ENCODE measurements at regions not wholly inside any gene's neighbourhood (a gene's known extent, or its start where the extent isn't known, plus 50 kb on each side); places are given as distances from the start of the nearest gene placed in this dataset.
"Not testable (repeated sequence)": the region's sequence is repeated elsewhere in the genome, so short reads cannot be mapped to it uniquely, and the experiment has no call there.

DNA sequence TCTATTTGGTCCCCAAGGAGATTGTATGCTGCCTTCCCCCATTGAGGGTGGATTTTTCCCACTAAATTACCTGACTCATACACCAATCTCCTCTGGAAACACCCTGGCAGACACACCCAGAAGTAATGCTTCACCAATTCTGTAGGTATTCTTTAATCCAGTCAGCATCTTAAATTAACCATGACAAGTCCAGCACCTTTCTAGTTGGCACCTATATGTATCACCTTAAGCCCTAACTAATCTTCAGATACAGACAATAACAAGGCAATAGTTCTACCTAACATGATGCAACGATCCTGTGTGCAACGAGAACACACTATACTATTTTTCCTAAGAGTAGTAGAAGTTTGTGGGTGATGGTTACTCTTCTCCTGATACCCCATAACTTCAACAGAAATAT, 473.3 kb upstream of the NPAP1 start:
- not testable (repeated sequence) for ATAC-seq

DNA sequence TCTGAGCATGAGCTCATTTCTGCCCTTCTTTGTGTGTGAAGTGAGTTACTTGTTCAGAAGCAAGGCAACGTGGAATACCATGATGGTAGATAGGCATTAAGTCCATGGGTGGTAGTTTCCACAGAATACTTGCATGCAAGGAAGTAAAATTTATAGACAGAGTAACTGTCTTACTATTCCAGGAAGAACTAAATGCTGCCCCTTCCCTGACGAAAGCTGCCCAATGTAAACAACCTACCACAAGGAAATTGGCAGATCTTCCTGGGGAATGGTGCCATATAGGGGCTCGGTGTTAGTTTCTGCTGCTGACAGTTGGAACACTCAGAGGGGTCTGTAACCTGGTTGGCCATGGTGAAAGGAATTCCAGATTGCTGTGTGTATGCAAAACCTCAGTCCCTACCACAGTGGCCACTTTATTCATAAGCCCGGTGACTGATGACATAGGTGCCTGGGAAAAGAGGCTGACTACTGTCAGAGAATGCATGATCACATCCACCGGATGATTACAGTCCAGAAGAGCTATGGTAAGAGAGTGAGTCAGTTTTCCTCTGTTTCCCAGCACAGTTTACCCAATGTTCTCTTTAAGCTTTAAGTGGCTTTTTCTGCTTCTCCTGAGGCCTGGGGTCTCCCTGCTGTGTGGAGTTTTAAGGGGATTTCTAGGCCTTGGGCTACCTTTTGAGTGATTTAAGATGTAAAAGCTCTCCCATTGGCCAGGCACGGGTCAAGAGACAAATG, 463.7 kb upstream of the NPAP1 start:
- not testable (repeated sequence) for ATAC-seq

DNA sequence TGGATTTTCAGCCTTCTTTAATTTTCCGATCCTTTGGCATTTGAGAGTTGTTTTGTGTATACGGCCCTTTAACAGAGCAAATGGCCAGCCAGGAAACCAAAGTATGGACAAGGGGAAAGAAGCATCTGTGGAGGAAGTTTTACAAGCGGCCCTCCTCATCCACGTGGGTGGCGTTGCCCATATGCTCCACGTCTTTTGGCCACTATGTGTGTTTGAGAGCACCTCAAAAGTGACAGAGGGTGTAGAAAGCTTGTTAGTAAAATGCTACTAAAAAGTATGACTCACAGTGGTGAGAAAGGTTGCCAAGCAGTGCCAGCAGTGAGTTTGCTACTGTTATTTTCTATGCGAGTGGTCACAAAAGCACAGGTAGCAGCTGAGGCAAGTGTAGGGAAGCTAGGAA, 451.8 kb upstream of the NPAP1 start:
- no peak for ATAC-seq

DNA sequence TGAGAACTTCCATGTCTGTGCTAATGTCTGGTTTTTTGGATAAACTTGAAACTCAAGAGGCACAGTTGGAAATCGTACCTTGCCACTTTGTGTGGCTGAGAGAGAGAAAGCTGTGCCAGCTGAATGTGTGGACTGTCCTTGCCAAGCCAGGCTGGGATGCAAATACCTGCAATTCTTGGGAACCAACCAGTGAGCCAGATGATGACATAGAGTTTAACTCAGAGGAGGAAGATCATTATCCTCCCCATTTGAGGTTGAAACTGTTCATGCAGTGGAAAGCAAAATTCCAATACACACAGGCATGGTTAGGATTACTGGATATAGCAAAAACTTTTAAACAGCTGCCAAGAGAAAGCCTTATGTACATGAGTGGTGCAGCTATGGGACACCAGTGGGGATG, 451.4 kb upstream of the NPAP1 start:
- ATAC-seq = no peak

DNA sequence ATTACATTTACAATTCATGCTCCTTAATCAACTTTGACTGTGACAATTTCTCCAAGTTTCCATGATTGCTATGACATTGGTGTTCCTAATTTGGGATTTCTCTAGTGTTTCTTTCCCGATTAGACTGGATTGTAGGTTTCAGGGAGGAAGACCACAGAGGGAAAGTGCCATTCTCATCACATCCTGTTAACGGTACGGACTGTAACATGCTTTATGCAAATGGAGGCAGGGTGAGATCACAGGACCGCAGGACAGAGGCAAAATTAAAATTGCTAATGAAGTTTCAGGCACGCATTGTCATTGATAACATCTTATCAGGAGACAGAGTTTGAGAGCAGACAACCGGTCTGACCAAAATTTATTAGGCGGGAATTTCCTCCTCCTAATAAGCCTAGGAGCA, 446.7 kb upstream of the NPAP1 start:
- ATAC-seq = not testable (repeated sequence)

DNA sequence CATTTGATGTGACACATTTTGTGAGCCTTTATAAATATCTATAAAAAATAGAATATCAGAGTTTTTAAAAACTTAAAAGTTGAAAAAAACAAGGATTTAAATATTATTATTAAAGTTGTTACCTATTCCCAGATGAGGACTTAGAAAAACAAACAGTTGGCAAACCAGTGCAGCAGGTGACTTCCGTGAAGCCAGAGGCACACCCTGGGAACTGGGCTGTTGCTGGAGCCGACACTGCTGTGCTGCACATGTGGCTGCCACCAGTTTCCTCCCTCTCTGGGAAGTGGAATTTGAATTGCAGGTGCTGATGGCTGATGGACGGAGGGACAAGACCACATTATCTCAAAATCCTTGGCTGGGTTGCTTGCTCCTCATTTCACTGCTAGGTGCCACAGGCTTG, 442.4 kb upstream of the NPAP1 start:
- not testable (repeated sequence) for ATAC-seq

DNA sequence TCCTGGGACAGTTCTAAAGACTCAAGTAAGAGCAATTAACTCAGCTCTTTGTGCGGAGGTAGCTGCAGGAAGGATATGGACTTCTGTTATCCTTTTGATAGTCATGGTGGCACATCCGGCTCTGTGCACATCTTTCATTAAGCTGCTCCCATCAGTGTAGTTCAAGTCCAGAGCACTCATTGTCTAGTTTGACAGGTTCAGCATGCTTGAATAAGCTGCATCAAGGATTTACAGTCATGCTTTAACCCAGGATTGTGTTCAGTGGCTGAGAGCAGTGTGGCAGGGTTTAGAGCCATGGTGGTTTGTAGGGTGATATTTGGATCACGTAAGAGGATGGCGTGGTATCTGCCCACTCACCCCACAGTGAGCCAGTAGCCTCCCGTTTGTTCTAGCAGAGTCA, 435.0 kb upstream of the NPAP1 start:
- ATAC-seq = not testable (repeated sequence)

DNA sequence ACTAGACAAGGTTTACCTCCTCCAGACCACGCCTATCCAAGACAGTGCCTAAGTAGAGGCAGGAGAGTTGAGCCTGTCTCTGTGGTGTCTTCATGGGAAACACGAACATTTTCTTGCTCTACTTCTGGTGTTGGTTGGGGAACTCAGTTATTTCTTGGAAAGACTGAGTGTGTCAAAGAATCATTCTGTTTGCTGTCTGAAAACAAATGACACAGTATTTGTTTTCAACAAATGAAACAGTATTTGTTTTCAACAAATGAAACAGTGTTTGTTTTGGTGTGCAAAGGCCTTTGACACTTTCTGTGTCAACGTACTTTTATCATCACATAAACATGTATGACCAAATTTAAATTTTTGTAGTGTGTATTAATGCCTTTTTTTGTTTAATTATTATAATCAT, 416.5 kb upstream of the NPAP1 start:
- not testable (repeated sequence) for ATAC-seq

DNA sequence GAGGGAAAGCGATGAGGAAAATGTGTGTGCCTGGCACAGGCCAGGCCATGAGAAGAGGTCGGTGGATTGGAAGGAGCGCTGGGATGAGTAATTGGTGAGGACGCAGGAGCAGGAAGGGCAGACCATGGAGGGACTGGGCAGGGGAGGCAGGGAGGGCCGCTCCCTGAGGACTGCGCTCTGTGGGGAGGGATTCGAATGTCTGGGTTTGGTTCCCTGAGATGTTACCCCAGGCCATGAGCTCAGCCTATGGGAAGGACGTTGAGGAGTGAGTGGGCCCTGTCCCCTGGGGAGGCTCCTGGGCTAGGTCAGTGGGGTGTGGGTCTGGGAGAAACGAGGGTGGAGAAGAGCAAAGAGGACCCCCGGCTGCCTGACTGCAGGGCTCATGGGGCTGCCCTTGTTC, 415.2 kb upstream of the NPAP1 start:
- ATAC-seq = not testable (repeated sequence)

DNA sequence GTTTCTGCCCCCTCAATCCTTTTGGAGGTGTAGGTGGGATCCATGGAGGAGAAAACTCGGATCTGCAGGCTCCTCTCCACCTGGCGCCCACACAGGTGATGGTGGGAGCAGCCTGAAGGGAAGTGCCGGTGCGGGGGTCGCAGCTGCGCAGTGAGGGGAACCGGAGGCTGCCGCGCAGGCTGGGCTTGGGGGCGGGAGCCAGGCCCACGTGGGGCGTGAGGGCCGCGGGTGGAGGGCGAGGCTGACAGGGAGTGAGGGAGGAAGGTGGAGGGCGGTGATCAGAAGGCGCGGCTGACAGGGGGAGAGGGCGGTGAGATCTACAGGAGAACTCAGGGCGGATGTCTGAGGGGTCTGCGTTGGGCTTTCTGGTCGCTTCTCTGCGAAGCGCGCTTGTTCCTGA, 414.7 kb upstream of the NPAP1 start:
- ATAC-seq = not testable (repeated sequence)

DNA sequence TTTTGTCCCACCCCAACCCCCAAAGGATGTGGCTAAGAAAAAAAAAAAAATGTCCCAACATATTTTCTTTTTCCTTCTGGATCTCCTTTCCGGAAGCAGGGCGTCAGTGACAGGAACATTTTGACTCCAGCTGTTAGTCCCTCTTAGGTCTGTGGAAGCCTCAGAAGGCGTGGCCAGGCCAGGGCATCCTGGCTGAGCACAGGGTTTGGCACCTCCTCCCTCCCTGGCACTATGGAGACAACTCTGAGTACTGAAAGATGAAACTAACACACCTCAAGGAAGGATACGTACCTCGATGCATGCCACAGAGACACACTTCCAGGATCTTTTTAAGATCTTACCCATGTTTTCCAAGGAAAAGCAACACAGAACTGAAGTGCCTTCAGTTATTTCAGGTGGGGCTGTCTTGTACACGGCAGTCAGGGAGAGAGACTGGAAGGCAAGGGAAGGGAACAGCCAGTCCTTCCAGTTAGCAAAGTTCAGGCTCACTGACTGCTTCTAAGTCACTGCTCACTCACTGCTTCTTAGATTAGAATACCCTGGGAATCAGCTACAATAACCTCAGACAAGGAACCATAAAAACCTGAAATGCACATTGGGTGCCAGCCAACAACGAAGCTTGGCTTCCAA, 406.9 kb upstream of the NPAP1 start:
- ATAC-seq = not testable (repeated sequence)

DNA sequence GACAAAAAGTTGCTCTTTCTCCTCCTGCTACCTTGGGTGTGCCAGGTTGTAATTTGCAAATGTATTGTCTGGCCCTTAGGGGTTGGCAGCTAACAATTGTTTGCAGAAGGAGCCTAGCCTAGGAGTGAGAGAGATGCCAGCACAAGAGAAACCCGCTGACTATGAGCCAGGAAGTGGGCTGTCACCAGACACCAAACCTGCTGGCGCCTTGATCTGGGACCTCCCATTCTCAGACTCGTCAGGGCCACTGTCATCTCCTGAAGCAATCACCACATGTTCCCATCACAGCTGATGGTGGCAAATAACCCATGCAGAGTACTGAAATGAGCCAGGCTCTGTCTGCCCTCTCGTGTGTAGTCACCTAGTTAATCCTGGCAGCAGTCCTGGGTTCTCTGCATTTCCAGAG, 406.4 kb upstream of the NPAP1 start:
- no peak for ATAC-seq

DNA sequence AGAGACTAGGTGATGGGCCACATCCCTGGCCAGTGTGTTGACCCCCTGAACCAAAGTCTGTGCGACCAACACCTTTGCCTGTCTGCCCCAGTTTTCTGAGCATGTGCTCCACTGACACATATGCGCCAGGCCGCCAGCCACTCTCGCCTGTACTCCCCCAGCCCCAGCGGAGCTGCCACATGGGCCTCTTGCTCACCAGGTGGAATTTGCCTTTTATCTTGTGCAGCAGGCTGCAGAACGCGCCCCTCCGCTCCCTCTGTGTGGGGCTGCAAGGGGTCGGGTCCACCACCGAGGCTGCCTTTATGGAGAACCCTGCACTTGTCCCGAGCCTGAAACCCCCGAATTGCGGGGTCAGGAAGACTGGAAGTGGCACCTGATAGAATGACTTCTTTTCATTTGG, 405.7 kb upstream of the NPAP1 start:
- no peak for ATAC-seq

DNA sequence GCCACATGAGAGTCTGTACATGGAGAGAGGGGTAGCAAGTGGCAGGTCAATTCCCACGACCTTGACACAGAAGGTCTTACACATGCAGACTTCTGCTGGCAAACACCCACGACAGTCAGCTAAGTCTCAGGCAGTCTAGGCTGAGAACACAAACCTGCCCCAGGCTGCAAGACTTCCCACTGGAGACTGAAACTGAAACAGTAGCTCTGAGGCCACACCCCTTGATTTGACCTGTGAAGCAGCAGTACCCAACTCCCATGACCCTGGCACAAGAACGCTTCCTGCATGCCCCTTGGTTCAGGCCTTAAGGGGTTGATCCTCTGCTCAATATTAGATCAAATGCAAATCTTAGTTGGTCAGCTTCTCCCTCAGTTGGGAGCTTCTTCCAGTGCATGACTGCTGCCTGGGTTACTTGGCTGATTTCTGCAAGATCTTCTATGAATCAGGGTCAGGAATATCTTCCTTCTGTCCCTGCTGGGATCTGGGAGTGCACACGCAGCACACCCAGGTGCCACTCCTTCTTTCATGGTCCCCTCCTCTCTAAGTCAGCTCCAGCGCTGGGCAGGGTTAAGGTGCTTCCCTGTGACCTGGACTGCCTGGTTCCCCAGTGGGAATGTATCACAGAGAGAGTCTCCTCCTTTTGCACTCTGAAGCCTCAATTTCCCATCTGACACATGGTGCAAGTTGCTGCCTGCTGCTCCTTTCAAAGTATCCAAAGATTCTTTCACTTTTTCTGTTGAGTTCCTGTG, 403.9 kb upstream of the NPAP1 start:
- ATAC-seq = not testable (repeated sequence)

DNA sequence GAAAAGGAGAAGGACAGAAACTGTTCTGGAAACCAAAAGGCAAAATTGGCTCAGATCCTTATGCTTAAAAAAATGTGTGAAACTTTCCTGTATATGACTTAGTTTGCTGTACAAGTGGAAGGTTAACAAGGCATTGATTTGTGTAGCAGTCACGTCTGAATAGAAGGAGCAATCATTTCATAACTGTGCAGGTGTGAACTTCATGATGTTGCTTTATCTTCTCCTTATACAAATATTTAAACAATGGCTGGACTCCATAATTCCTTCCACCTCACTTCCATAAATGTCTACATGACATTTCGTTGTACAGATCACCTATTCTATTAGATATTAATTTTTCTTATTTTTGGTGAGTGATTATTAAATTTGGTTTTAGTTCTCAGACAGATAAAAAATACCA, 382.7 kb upstream of the NPAP1 start:
- ATAC-seq = no peak

DNA sequence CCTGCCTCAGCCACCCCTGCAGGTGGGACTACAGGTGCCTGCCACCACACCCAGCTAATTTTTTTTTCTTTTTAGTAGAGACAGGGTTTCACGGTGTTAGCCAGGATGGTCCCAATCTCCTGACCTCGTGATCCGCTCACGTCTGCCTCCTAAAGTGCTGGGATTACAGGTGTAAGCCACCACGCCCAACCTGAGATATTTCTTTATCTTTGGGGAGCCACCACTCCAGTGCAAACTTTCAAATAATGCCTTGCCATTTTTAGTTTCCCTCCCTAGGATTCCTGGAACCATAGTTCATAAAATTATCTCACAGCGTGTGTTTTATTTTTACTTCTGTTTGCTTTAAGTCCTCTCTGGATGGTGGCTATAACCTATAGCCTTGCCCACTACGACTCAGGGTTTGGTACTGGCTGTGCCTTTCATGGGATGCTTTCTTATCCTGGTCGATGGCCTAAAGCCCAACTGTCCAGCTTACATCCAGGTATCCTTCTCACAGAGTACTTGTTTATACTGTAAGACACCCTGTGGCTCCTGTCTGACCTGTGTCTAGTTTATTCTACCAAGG, 374.7 kb upstream of the NPAP1 start:
- not testable (repeated sequence) for ATAC-seq

DNA sequence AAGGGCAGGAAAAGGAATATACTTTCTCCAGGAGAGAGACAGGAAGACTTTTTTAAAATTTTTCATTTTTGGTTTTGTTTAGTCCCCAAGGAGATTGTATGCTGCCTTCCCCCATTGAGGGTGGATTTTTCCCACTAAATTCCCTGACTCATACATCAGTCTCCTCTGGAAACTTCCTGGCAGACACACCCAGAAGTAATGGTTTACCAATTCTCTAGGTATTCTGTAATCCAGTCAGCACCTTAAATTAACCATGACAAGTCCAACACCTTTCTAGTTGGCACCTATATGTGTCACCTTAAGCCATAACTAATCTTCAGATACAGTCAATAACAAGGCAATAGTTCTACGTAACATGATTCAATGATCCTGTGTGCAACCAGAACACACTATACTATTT, 373.6 kb upstream of the NPAP1 start:
- not testable (repeated sequence) for ATAC-seq

DNA sequence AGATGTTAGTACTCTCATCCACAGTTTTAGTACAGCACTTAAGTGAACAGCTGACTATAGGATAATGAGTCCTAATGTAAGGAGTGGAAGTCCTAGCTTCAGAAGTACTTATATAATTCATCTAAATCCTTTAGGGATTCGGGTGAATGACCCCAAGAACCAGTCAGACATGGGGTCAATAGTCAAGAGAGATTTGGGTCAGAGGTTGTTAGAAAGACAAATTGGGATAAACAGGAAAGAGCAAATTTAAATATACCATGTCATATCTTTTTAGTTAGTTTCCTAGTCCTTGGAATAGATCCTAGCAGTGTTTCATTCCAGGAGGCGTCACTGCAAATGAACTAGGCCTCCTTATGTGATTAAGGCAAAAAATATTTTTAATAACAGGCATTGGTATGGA, 370.8 kb upstream of the NPAP1 start:
- ATAC-seq = not testable (repeated sequence)

DNA sequence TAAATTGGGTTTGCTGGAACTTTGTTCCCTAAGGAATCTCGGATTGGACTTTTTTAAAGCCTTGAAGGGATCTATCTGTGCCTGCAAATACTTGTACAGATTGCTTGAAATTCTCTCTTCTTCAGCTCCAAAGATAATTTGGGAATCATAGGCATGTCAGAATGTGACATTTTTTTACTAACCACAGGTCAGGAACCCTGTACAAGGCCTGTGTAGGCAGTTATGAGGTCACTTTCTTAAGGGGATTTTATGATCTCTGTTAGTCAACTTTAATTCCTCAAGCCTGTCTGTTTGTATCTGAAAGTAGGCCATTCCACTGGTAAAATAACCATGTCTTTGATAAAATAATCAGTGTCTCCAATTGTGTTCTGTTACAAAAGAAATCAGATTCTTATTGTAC, 369.9 kb upstream of the NPAP1 start:
- ATAC-seq = not testable (repeated sequence)

DNA sequence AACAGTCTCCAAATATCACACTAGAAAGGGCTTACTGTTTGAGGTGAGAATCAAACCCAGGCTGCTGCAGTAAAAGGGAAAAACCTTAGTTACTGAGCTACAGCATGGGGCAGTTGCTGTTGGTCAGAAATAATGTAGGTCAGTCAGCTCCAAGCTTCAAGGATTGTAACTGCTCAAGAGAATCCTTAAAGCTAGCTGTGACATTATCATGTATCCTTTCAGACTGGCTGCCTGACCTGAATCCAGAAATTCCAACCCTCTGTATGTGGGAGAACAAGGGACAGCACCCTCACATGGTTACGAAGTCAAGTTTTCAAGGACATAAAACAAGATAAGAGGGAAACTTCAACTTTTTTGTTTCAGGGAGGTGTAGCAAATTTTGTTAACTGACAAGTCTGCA, 365.9 kb upstream of the NPAP1 start:
- ATAC-seq = not testable (repeated sequence)

DNA sequence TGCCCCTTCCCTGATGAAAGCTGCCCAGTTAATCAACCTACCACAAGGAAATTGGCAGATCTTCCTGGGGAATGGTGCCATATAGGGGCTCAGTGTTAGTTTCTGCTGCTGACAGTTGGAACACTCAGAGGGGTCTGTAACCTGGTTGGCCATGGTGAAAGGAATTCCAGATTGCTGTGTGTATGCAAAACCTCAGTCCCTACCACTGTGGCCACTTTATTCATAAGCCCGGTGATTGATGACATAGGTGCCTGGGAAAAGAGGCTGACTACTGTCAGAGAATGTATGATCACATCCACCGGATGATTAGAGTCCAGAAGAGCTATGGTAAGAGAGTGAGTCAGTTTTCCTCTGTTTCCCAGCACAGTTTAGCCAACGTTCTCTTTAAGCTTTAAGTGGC, 363.9 kb upstream of the NPAP1 start:
- ATAC-seq = not testable (repeated sequence)

DNA sequence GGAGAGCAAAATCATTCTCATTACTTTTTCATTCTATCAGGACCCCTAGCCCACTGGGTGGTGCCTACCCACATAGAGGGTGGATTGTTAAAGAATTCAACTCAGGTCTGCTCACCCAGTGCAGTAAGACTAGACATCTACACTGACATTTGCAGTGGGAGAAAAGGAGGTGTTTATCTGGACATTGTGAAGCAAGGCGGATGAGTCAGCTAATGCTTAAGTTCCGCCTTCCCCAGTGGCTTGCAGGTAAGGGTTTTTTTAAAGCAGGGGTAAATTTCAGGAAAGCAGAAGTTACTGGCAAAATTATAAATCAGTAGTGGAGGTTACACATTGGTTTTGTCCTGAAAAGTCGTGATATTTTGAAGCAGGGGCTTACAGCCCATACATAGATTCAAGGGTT, 359.2 kb upstream of the NPAP1 start:
- ATAC-seq = not testable (repeated sequence)

DNA sequence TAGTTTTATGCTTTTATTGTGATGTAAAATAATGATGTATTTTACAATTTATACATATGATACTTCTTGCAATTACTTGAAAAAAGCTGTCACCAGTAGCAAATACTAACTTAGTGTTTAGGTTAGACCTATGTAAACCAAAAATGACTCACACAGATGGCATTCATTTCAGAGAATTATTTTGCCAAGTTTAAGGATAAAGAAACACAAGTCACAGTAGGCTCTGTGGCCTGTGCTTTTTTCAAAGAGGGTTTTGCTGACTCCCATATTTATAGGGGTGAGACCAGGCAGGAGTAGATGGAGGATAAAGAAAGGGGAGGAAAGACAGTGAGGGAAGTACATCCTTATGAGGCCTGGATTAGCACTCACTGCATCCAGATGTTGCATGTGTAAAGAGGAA, 356.6 kb upstream of the NPAP1 start:
- no peak for ATAC-seq

DNA sequence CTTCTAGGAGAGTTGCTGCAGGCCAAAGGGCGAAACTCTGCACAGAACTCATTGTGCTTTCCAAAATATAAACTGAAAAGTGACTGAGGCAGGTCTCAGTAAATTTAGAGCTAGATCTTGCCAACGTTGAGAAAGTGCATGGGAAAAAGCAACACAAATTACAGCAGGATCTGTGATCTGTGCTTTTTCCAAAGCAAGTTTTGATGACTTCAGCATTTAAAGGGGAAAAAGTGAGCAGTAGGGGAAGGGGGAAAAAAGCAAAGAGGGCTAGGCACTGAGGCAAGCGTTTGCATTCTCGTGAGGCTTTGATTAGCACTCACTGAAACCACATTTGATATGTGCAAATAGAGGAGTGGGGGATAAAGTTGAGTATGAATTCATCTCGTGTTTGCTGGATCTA, 351.5 kb upstream of the NPAP1 start:
- not testable (repeated sequence) for ATAC-seq

All from activated CD4-positive, CD25-positive, alpha-beta regulatory T cell treated with anti-CD3 and anti-CD28 coated beads, Interleukin-2, amount 50 U/mL, for 24 hours (primary cell).